GM06990 (cell line): ENCODE measurements at regions not wholly inside any gene's neighbourhood (a gene's known extent, or its start where the extent isn't known, plus 50 kb on each side); places are given as distances from the start of the nearest gene placed in this dataset.
"Not testable (repeated sequence)": the region's sequence is repeated elsewhere in the genome, so short reads cannot be mapped to it uniquely, and the experiment has no call there.

Experiments used
- DNase-seq: peaks from one replicate; pipeline ENCODE4 v3.0.0-alpha.2; 2011; ENCODE audit not compliant: insufficient read length; ENCODE audit errors: extremely low read depth
- H3K27me3 ChIP-seq: replicated peaks from 2 replicates; pipeline ENCODE4 v1.6.0; 2011; ENCODE audit warnings: low read length; ENCODE audit not compliant: control insufficient read depth, insufficient read depth
- H3K36me3 ChIP-seq: 2 replicates; pipeline ENCODE4 v1.5.1; 2011; ENCODE audit warnings: low read length; ENCODE audit not compliant: control insufficient read depth, insufficient read depth
- H3K4me3 ChIP-seq: replicated peaks from 2 replicates; pipeline ENCODE4 v1.5.1; 2011; ENCODE audit warnings: low read depth, mild to moderate bottlenecking, control low read depth, low read length
- TF ChIP-seq, protein P1 (sequence below): IDR thresholded peaks from 2 replicates; pipeline ENCODE4 v1.5.1; 2011; ENCODE audit warnings: low read length, control low read depth, mild to moderate bottlenecking, inconsistent platforms; ENCODE audit not compliant: insufficient read depth, poor library complexity, severe bottlenecking

DNA sequence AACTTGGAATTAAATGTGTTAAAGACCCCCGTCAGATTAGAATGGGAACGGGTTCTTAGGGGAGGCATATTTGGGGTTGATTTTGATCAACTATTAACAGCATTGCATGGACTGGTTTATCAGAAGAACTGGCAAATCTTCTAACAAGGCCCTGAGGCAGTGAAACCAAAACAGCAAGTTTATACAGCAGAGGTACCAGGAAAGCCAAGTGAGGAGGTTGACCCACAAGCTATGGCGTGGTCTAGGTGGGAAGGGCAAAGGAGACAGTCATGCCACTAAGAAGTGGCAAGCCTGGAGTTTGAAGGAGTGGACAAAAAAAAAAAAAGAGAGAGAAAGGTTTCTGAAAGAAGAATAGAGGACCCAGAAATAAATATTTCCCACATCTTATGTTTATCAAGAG, 187.0 kb downstream of the MREG start:
- H3K27me3 ChIP-seq: no peaks in the 10 kb centered on the region
- H3K4me3 ChIP-seq: no peak overlapping the region
- TF ChIP-seq, protein P1, sequence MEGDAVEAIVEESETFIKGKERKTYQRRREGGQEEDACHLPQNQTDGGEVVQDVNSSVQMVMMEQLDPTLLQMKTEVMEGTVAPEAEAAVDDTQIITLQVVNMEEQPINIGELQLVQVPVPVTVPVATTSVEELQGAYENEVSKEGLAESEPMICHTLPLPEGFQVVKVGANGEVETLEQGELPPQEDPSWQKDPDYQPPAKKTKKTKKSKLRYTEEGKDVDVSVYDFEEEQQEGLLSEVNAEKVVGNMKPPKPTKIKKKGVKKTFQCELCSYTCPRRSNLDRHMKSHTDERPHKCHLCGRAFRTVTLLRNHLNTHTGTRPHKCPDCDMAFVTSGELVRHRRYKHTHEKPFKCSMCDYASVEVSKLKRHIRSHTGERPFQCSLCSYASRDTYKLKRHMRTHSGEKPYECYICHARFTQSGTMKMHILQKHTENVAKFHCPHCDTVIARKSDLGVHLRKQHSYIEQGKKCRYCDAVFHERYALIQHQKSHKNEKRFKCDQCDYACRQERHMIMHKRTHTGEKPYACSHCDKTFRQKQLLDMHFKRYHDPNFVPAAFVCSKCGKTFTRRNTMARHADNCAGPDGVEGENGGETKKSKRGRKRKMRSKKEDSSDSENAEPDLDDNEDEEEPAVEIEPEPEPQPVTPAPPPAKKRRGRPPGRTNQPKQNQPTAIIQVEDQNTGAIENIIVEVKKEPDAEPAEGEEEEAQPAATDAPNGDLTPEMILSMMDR: no peak
- H3K36me3 ChIP-seq: no peaks in the 10 kb centered on the region
- DNase-seq: no peak

DNA sequence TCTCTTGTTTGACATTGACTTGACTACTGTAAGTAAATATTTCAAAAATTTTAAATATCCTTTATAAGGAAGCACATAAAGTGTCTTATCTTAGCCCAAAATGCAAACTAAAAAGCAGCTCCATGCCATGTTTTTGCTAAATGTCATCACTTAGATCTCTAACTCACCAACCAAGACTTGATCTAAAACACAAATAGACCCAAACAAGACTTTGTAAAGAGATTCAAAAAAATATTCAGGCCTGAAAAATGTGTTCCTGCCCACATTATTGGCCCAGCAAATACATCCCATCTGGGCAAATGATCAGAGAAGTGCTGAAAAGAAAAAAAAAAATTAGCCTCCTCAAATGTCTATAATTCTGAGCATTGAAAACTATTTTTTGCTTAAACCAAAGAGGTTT, 187.6 kb downstream of the MREG start:
- DNase-seq: no peak
- Histone ChIP-seq H3K27me3 (no peaks in the 10 kb centered on the region), H3K36me3 (no peaks in the 10 kb centered on the region), H3K4me3 (no peak overlapping the region)
- TF ChIP-seq, protein P1: no peak

DNA sequence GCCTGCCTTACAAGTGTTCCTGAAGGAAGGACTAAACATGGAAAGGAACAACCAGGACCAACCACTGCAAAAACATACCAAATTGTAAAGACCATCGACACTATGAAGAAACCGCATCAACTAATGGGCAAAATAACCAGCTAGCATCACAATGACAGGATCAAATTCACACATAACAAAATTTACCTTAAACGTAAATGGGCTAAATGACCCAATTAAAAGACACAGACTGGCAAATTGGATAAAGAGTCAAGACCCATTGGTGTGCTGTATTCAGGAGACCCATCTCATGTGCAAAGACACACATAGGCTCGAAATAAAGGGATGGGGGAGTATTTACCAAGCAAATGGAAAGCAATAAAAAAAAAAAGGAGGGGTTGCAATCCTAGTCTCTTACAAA, 192.1 kb downstream of the MREG start:
- H3K36me3 ChIP-seq, DNase-seq, H3K4me3 ChIP-seq, H3K27me3 ChIP-seq: not testable (repeated sequence)

DNA sequence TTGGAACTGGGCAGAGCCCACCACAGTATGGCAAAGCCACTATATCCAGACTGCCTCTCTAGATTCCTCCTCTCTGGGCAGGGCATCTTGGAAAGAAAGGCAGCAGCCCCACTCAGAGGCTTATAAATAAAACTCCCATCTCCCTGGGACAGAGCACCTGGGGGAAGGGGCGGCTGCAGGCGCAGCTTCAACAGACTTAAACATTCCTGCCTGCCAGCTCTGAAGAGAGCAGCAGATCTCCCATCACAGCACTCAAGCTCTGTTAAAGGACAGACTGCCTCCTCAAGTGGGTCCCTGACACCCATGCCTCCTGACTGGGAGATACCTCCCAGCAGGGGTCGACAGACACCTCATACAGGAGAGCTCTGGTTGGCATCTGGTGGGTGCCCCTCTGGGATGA, 193.6 kb downstream of the MREG start:
- not testable (repeated sequence) for H3K36me3 ChIP-seq, H3K4me3 ChIP-seq, DNase-seq, H3K27me3 ChIP-seq

DNA sequence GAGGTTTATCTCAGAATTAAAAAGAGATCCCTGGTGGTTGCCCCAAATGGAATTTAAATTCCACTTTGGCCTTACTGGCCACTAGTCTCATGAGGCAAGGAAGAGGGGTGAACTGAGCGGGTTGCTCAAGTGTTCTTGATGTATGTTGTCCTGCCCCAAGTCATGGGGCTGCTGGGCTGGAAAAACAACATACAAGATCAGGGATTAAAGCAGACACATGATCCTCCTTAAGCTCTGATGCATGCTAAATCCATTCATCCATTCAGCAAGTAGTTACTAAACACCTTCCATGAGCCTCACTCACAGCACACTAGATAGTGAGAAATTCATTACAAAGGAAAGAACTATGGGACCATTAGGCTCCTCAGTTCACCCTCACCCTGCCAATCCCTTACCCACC, 196.3 kb downstream of the MREG start:
- Histone ChIP-seq H3K4me3 (no peak overlapping the region), H3K27me3 (no peaks in the 10 kb centered on the region), H3K36me3 (no peaks in the 10 kb centered on the region)
- no peak for DNase-seq
- TF ChIP-seq, protein P1: no peak

DNA sequence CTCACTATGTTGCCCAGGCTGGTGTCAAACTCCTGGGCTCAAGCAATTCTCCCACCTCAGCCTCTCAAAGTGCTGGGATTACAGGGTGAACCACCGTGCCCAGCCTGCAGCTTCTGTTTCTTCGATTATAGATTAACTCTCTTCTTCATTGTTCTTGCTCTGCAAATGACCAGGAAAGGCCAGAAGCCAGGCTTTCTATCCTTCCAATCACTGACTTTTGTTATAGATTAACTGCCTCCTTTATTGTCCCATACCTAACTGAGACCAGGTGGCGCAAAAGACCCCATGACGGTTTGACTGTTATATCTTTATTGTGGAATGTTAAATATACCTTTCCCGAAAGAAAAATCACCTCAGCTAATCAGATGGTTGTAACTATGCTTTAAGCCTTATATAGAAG, 196.9 kb downstream of the MREG start:
- Histone ChIP-seq H3K27me3 (no peaks in the 10 kb centered on the region), H3K36me3 (no peaks in the 10 kb centered on the region), H3K4me3 (no peak overlapping the region)
- no peak for DNase-seq
- TF ChIP-seq, protein P1: no peak

DNA sequence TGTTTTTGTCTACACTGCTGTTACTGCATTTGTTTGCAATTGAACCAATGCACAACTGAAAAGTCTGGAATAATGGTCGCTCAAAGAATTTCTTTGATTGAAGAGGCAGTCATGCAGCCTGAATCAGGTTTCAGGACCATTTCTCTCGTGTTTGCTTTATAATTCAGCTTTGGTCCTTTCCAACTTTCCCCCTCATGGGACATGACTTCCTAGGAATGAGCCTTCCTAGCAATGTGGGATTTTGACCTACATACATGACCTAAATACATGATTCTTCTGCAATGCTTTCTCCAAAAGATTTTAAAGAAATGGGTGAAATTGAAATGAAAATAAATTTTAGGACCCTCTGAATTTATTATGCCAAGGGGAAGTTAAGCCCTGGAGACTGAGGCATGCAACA, 197.4 kb downstream of the MREG start:
- DNase-seq: no peak
- H3K27me3 ChIP-seq: no peaks in the 10 kb centered on the region
- no peak overlapping the region for H3K4me3 ChIP-seq
- TF ChIP-seq, protein P1: no peak
- H3K36me3 ChIP-seq: no peaks in the 10 kb centered on the region
